C1 segment of cervical spinal cord (tissue), 14 donors: ENCODE measurements at regions not wholly inside any gene's neighbourhood (a gene's known extent, or its start where the extent isn't known, plus 50 kb on each side); places are given as distances from the start of the nearest gene placed in this dataset.

Source experiments
- DNase-seq, 14 donors: peaks; one replicate each; lab custom pipeline; 2025; lab: John Stamatoyannopoulos, UW

DNA sequence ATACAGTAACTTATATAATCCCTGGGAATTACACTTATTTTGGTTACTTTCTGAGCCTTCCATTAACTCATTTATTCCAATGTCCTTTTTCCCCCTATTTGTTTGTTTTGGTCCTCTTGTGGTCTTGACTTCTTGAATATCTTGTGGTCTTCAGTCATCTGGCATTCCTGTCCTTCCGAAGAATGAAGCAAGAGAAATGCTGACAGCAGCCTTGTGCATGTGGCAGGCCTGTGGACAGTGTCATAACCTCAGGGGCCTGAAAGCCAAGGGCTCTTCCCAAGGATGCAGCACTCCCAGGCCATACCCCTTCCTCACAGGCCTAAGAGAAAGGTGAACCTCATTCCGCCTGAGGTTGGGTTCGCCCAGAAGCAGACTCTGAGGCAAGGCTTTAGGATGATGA is 470.2 kb downstream of the DISC1 start:
- no peak for DNase-seq
